Activated T-cell treated with anti-CD3 and anti-CD28 coated beads for 1 hour (primary cell): ENCODE measurements at regions not wholly inside any gene's neighbourhood (a gene's known extent, or its start where the extent isn't known, plus 50 kb on each side); places are given as distances from the start of the nearest gene placed in this dataset.
"Not testable (repeated sequence)": the region's sequence is repeated elsewhere in the genome, so short reads cannot be mapped to it uniquely, and the experiment has no call there.

Experiments used
- DNase-seq: peaks from one replicate; pipeline ENCODE4 v3.0.0-alpha.2; 2020; ENCODE audit warnings: low read depth

DNA sequence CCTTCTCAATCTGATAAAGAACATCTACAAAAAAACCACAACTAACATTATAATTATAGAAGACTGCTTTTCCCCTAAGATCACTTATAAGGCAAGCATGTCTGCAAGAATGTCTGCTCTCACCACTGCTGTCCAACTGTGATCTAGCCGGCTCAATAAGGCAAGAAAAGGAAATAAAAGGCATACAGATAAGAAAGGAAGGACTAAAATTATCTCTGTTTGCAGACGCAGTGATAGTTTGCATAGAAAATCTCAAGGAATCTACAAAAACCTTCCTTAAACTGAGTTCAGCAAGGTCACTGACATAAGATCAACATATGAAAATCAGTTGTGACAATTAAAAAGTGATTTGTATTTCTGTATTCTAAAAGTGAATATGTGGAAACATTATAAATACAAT lies 138.0 kb upstream of the EGLN3 start:
- DNase-seq, result no peak

- DNase-seq, result no peak
Observed at GRCh38 chr14:34087571-34087970, 136.7 kb upstream of the EGLN3 start.

- DNase-seq, result no peak
Observed at GRCh38 chr14:34086223-34086757, 135.4 kb upstream of the EGLN3 start.

- DNase-seq, result no peak
Observed at GRCh38 chr14:34085695-34086094, 134.8 kb upstream of the EGLN3 start.

- no peak for DNase-seq
Observed at GRCh38 chr14:34081576-34082136, 130.8 kb upstream of the EGLN3 start.

GRCh38 chr14:34081101-34081575 lies 130.3 kb upstream of the EGLN3 start:
- DNase-seq, result no peak

- DNase-seq, result not testable (repeated sequence)
Observed at GRCh38 chr14:34079643-34080042, 128.8 kb upstream of the EGLN3 start.

- no peak for DNase-seq
Observed at GRCh38 chr14:34078117-34078743, 127.4 kb upstream of the EGLN3 start.

- no peak for DNase-seq
Observed at GRCh38 chr14:34075826-34076225, 125.0 kb upstream of the EGLN3 start.

DNA sequence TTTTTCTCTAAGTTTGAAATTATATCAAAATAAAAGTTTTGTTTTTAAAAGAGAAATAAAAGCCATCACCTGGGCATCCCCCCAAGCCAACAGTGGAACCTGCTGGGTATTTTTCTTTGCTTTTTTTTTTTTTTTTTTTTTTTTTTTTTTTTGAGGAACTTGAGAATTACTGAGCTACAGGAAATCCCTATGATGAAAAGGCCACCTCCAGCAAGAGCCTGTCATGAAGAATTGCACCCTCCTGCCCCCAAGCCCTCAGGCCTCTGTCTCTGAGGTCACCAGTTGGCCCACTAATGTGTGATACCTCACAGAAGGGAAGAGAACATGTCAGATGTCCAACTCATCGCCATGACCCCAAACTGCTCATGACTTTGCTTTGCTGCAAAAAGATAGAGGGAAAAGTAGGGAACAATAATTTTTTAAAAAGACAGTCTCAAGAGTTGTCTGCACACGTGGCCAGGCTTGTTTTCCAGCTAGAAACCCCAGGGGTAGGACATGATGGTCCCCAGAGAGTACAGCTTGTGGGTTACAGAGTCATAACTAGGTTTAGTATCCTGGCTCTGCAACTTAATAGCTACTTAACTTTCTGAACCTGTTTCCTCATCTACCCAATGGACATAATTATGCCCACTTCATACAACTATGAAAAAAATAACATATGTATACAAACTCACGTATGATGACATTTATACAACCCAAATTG lies 124.3 kb upstream of the EGLN3 start:
- DNase-seq, result no peak

- no peak for DNase-seq
Observed at GRCh38 chr14:34072921-34073320, 122.0 kb upstream of the EGLN3 start.

DNA sequence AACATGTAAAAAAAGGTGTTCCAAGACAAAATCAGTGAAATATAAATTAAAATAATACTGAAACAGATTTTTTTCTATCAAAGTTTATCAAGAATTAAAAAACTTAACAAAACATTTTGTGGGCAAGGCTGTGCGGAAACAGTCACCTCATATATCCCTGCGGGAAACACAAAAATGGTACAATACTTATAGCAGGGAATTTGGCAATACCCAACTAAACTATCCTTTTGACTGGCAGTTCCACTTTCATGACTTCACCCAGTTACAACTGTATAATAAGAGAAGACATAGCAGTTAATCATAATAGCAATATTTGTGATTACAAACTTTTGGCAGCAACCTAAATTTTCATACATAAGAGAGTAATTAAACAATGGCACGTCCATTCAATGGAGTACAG lies 121.5 kb upstream of the EGLN3 start:
- no peak for DNase-seq

DNA sequence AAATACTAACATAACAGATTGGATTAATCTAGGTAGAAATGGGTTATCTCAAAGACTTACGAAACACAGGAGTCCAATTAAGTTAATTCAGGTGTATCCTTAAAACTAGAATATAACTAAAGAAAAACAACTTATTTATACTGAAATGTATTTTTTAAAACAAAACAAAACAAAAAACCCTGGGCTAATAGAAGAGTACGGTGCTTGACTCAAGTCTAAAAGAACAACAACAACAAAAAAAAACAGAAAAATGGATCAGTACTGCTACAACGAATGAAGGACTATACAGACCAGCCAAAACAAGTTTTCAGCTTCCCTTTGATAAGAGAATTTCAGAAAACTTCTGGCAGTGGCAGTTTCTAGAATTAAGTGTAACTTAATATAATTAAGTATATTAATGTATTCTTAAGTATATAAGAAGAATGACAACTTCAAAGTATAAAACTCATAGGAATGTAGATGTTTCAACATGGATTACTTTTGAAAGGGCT lies 120.1 kb upstream of the EGLN3 start:
- no peak for DNase-seq

DNA sequence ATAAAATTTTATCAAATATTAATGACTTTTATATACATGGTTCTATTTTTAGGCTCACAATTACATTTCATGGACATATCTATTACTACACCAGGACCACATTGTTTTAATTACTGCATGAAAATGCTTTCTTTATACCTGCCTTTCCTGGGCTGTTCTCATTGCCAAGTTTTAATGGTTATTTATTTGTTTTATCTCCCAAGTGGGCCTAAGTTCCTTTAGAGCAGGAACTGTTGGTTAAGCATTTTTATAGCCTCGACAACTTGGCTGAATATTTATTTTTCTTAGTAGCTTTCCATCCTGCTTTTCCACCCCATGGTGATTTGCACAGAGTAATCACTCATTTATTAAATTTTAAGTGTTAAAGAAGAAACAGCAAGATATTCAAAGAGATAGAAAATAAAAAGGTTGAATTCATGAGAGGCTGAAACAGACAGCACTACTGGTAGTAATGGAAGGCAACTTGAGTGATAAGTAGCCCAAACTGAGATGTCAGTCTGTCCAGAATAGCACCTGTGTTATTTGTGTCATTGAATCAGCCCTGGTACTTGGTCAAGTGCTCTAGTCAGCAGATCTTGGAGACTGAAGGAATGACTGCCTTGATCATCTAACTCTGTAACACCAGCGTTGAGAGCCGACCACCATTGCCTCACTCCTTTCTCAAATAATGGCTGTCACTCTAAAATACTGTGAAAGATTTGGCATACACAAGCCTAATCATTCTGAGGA lies 119.1 kb upstream of the EGLN3 start:
- DNase-seq, result no peak

GRCh38 chr14:34067587-34067986 lies 116.7 kb upstream of the EGLN3 start:
- DNase-seq, result no peak

GRCh38 chr14:34065690-34066391 lies 115.0 kb upstream of the EGLN3 start:
- no peak for DNase-seq

- DNase-seq, result no peak
Observed at GRCh38 chr14:34065236-34065635, 114.4 kb upstream of the EGLN3 start.

DNA sequence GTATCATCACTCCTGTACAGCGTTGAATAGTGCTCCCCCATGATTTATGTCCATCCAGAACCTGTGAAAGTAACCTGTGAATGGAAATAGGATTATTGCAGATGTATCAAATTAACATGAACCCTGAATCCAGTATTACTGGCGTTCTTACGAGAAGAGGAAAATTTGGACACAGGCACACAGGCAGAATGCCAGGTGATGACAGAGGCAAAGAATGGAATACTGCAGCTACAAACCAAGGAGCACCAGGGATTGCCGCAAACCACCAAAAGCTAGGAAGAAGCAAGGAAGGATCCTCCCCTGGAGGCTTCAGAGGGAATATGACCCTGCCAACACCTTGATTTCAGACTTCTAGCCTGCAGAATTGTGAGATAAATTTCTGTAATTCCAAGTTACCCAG lies 113.5 kb upstream of the EGLN3 start:
- DNase-seq, result no peak

DNA sequence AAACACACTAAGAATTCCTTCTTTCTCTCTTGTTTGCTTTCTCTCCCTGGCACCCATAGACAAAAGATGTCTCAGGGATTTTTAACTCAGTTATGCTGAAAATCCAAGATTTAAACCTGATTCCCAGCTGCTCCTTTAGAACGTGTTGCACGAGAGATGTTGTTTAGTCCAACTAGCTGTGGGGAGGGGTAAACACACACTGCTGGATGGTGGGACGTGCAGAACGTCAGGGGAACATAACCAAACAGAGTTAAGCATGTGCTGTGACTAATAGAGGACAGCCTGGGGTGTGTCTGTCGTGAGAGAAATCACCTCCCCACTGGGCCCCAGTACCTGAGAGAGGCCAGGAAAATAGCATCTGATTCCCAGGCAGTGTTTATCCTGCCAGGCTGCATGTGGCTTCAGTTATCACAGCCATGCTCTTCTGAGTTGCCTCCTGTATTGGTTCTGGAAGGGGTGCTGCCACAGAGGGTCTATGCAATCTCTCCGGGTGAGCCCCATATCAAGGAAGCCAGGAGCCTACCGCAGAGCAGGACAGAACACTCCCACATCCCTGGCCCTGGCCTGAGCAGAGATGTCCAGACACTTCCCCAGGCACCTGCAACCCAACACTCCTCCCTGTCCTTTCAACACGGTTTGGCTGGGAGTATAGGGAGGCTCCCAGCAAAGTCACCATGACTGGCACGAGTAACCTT lies 112.7 kb upstream of the EGLN3 start:
- no peak for DNase-seq

DNA sequence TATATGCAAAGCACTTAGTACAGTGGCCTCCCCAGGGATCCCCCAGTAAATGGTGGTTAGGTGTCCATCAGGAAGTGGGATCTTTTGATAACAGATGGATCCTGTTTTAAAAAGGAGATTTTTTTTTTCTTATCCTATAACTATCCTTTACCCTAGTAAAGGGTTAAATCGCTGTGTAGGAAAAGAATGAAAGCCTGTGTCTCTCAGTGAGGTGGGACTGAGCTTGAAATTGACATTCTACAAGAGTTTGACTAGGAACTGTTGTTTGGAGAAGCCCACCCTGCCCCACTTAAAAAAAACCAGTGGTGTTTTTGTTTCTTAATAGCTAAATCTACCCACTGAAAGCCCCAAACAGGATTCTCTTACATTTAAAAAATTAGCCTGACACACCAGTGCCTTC lies 112.2 kb upstream of the EGLN3 start:
- DNase-seq, result no peak

DNA sequence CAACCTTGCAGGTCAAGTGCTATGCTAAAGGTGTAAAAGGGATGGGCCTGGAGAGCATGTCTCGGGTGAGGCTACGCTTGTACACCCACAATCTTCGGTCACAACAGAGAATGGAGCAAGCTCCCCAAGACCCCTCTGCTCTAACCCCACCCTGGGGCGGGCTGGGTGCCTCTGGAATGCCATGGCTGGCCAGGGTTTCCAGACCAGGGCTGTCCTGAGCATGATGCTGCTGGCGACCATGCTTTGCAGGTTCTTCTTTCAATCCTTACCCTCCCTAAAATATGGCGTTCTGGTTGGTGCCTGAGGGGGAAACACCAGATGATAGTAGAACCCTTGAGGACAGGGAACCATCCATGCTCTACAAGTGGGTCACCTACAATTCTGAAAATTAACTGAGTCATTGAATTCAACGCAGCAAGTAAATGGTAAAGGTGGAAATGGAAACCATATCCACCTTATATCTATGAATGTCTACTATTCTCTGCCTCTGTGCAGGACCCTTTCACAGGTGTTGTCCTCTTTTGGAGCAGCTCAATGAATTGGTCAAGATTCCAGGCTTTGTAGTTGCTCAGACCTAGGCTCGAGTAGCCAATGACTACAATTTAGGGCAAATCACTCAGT lies 111.6 kb upstream of the EGLN3 start:
- no peak for DNase-seq
